HCT116 (cell line): ENCODE measurements at regions not wholly inside any gene's neighbourhood (a gene's known extent, or its start where the extent isn't known, plus 50 kb on each side); places are given as distances from the start of the nearest gene placed in this dataset.

Experiments
- ATAC-seq: fragments of 200-7000 bp; cut with Tn5 transposase; 2 replicates; pipeline ENCODE4 v1.9.1; 2020; ENCODE audit warnings: mild to moderate bottlenecking, moderate library complexity
- BruUV-seq: library from RNA; stranded (reverse); fragments of 400-500 nt; replicated peaks from 2 replicates; lab custom pipeline; 2021; lab: Mats Ljungman, UMichigan
- CTCF ChIA-PET: fragments of 300-600 bp; sonication (Branson Sonifier 250); formaldehyde crosslinking; loops from one replicate; lab custom pipeline; 2021; ENCODE audit warnings: antibody characterized with exemption; lab: Charles Lee
- POLR2A ChIA-PET: fragments of 300-600, 350-600 bp; sonication (Branson Sonifier 250); formaldehyde crosslinking; loops from one replicate; lab custom pipeline; 2021; ENCODE audit warnings: antibody characterized with exemption; lab: Charles Lee
- RAD21 ChIA-PET, 2 experiments: fragments of 300-600 bp; sonication (Branson Sonifier 250); formaldehyde crosslinking; loops; one replicate each; lab custom pipeline; 2023; ENCODE audit warnings: low total read pairs in 2 of 2; ENCODE audit not compliant: uncharacterized antibody in 2 of 2, unreplicated experiment in 2 of 2, low non-redundant PET in 1 of 2; lab: Charles Lee
- DNase-seq: peaks from one replicate; pipeline ENCODE4 v3.0.0-alpha.2; 2010; ENCODE audit warnings: low read depth, low spot score
- H2AFZ ChIP-seq: fragments of 200-600 bp; shearing (Covaris generic), sonication (generic); 2 replicates; pipeline ENCODE4 v1.6.1; 2017; ENCODE audit warnings: low read depth, mixed run types, mixed read lengths, antibody characterized with exemption, low read length; ENCODE audit not compliant: poor library complexity, severe bottlenecking
- H3K27ac ChIP-seq: 2 replicates; pipeline ENCODE4 v1.5.1; 2012; ENCODE audit warnings: low read depth, low read length
- H3K27me3 ChIP-seq: fragments of 200-600 bp; sonication (generic); 2 replicates; pipeline ENCODE4 v1.6.1; 2016; ENCODE audit warnings: mixed run types, low read length, mixed read lengths; ENCODE audit not compliant: insufficient read depth
- H3K36me3 ChIP-seq, 2 experiments: fragments of 200-500 bp in 1 of 2; fragments of 200-600 bp in 1 of 2; sonication (Bioruptor generic) in 1 of 2; sonication (generic) in 1 of 2; 2 replicates each; pipeline versions ENCODE4 v1.5.1 to v1.6.1; 2014 to 2016; ENCODE audit warnings: low read length in 2 of 2, inconsistent platforms in 1 of 2, mixed read lengths in 1 of 2, mixed run types in 1 of 2; ENCODE audit not compliant: insufficient read depth in 2 of 2, control insufficient read depth in 1 of 2
- H3K4me1 ChIP-seq, 2 experiments: fragments of 200-600 bp in 1 of 2; sonication (generic) in 1 of 2; 2 replicates each; pipeline versions ENCODE4 v1.5.1 to v1.6.1; 2012 to 2017; ENCODE audit warnings: low read length in 2 of 2, inconsistent platforms in 1 of 2, mild to moderate bottlenecking in 1 of 2, mixed read lengths in 1 of 2, mixed run types in 1 of 2, moderate library complexity in 1 of 2; ENCODE audit not compliant: insufficient read depth in 2 of 2, control insufficient read depth in 1 of 2
- H3K4me2 ChIP-seq: fragments of 200-600 bp; sonication (generic); 2 replicates; pipeline ENCODE4 v1.6.1; 2017; ENCODE audit warnings: mixed run types, low read length, mixed read lengths
- H3K4me3 ChIP-seq, 2 experiments: fragments of 200-600 bp in 1 of 2; sonication (generic) in 1 of 2; replicated peaks in 1 of 2; 2 replicates each; pipeline ENCODE4 v1.5.1; 2011 to 2016; ENCODE audit warnings: low read length in 2 of 2, control low read depth in 1 of 2, low read depth in 1 of 2, mild to moderate bottlenecking in 1 of 2, mixed read lengths in 1 of 2, mixed run types in 1 of 2
- H3K79me2 ChIP-seq: fragments of 200-600 bp; sonication (generic); 2 replicates; pipeline ENCODE4 v1.6.1; 2017; ENCODE audit warnings: mild to moderate bottlenecking, mixed run types, low read length, moderate library complexity, mixed read lengths; ENCODE audit not compliant: insufficient read depth
- H3K9ac ChIP-seq: fragments of 200-600 bp; sonication (generic); 2 replicates; pipeline ENCODE4 v1.6.1; 2016; ENCODE audit warnings: low read length, mixed read lengths
- H3K9me2 ChIP-seq: fragments of 200-600 bp; sonication (generic), shearing (Covaris generic); 2 replicates; pipeline ENCODE4 v1.6.1; 2017; ENCODE audit warnings: mixed run types, mild to moderate bottlenecking, moderate library complexity; ENCODE audit not compliant: insufficient read depth
- H3K9me3 ChIP-seq, 2 experiments: fragments of 200-500 bp in 1 of 2; fragments of 200-600 bp in 1 of 2; sonication (Bioruptor generic) in 1 of 2; sonication (generic) in 1 of 2; 2 replicates each; pipeline ENCODE4 v1.6.1; 2014 to 2017; ENCODE audit warnings: low read length in 2 of 2, mixed read lengths in 2 of 2, inconsistent platforms in 1 of 2, low read depth in 1 of 2, mild to moderate bottlenecking in 1 of 2, mixed run types in 1 of 2, moderate library complexity in 1 of 2; ENCODE audit not compliant: control insufficient read depth in 1 of 2, insufficient read depth in 1 of 2
- H4K20me1 ChIP-seq: fragments of 200-600 bp; sonication (generic), shearing (Covaris generic); 2 replicates; pipeline ENCODE4 v1.6.1; 2017; ENCODE audit warnings: mixed run types, mild to moderate bottlenecking, moderate library complexity; ENCODE audit not compliant: insufficient read depth
- ATF3 ChIP-seq: IDR thresholded peaks from 2 replicates; pipeline ENCODE4 v1.6.1; 2012
- CBX3 ChIP-seq: IDR thresholded peaks from 2 replicates; pipeline ENCODE4 v1.6.1; 2012; ENCODE audit warnings: low read depth
- CEBPB ChIP-seq: IDR thresholded peaks from 2 replicates; pipeline ENCODE4 v1.6.1; 2012; ENCODE audit warnings: low read depth
- CTCF ChIP-seq, 3 experiments: fragments of 200-600 bp in 1 of 3; sonication (generic) in 1 of 3; IDR thresholded peaks in 2 of 3; conservative IDR thresholded peaks in 1 of 3; 2 replicates each; pipeline ENCODE4 v1.5.1; 2012 to 2017; ENCODE audit warnings: low read depth in 2 of 3, low read length in 2 of 3, antibody characterized with exemption in 1 of 3, borderline replicate concordance in 1 of 3, control low read depth in 1 of 3, mild to moderate bottlenecking in 1 of 3, mixed read lengths in 1 of 3, mixed run types in 1 of 3, moderate library complexity in 1 of 3; ENCODE audit not compliant: insufficient read depth in 1 of 3
- EGR1 ChIP-seq: IDR thresholded peaks from 2 replicates; pipeline ENCODE4 v1.6.1; 2012; ENCODE audit warnings: low read depth
- ELF1 ChIP-seq: IDR thresholded peaks from 2 replicates; pipeline ENCODE4 v1.6.1; 2012; ENCODE audit warnings: low read depth, borderline replicate concordance
- EZH2 ChIP-seq: fragments of 200-600 bp; sonication (generic); IDR thresholded peaks from 2 replicates; pipeline ENCODE4 v1.6.1; 2017; ENCODE audit warnings: antibody characterized with exemption, mixed run types
- JUND ChIP-seq: IDR thresholded peaks from 2 replicates; pipeline ENCODE4 v1.6.1; 2012
- POLR2AphosphoS5 ChIP-seq: IDR thresholded peaks from 2 replicates; pipeline ENCODE4 v1.6.1; 2011; ENCODE audit warnings: mild to moderate bottlenecking, low read depth, low read length, moderate library complexity
- RAD21 ChIP-seq: IDR thresholded peaks from 2 replicates; pipeline ENCODE4 v1.6.1; 2012; ENCODE audit warnings: low read depth, mild to moderate bottlenecking
- REST ChIP-seq: IDR thresholded peaks from 2 replicates; pipeline ENCODE4 v1.6.1; 2012; ENCODE audit warnings: low read depth
- SP1 ChIP-seq: IDR thresholded peaks from 2 replicates; pipeline ENCODE4 v1.6.1; 2012; ENCODE audit warnings: low read depth
- SRF ChIP-seq: IDR thresholded peaks from 2 replicates; pipeline ENCODE4 v1.6.1; 2012; ENCODE audit warnings: low read depth
- TCF7L2 ChIP-seq: IDR thresholded peaks from 2 replicates; pipeline ENCODE4 v1.7.0; 2011; ENCODE audit warnings: borderline replicate concordance, inconsistent platforms; ENCODE audit not compliant: insufficient read depth, insufficient read length; ENCODE audit errors: extremely low read depth
- ZNF274 ChIP-seq: fragments of 200-500 bp; sonication (Bioruptor generic); IDR thresholded peaks from 2 replicates; pipeline ENCODE4 v1.6.1; 2014; ENCODE audit warnings: mild to moderate bottlenecking, low read depth, low read length, inconsistent platforms
- intact Hi-C: fragments of 100-400 bp; cut with micrococcal nuclease; formaldehyde crosslinking; loops from 2 replicates; pipeline ENCODE4 v1.10.0; 2022

- no peak for DNase-seq
- TF ChIP-seq SRF = no peak
- TF ChIP-seq CTCF (IDR thresholded peaks at IDR 0.05 in 2 of 3, conservative IDR thresholded peaks at IDR 0.05 in 1 of 3; ENCODE audit: borderline replicate concordance in 1 of 3, insufficient read depth in 1 of 3, low read depth in 2 of 3, low read length in 2 of 3) = no peak
- no peak for TF ChIP-seq CBX3
- TF ChIP-seq CEBPB = no peak
- no peak for TF ChIP-seq JUND
- TF ChIP-seq SP1 = no peak
- TF ChIP-seq, all 23 proteins: peak for 0
- Histone ChIP-seq H3K9ac (no peak overlapping the region), H3K36me3 (no peaks in the 10 kb centered on the region), H3K9me3 (peaks cover 6% of the 10 kb centered on the region in 2 experiments; a peak in 1 of 4 replicates), H3K4me1 (no peaks in the 10 kb centered on the region), H3K9me2 (no peaks in the 10 kb centered on the region), H4K20me1 (no peaks in the 10 kb centered on the region), H3K79me2 (no peaks in the 10 kb centered on the region), H3K27me3 (no peaks in the 10 kb centered on the region), H3K27ac (no peak overlapping the region), H3K4me2 (no peak overlapping the region), H3K4me3 (no peak overlapping the region), H2AFZ (no peak overlapping the region)
- BruUV-seq = no TSS peak
- intact Hi-C loops = no loop called here
- CTCF ChIA-PET = no interaction called here
- RAD21 ChIA-PET = no interaction called here
- no peak for ATAC-seq
- POLR2A ChIA-PET = no interaction called here
Measured at GRCh38 chr5:91240175-91240574, 142.9 kb downstream of the ARRDC3 start.

- Histone ChIP-seq H3K27ac (no peak overlapping the region), H3K9me3 (peaks cover 0 to 2% of the 10 kb centered on the region in 2 experiments; a peak in 1 of 4 replicates), H3K27me3 (no peaks in the 10 kb centered on the region), H3K79me2 (no peaks in the 10 kb centered on the region), H3K36me3 (no peaks in the 10 kb centered on the region), H3K4me3 (no peak overlapping the region), H3K4me1 (no peaks in the 10 kb centered on the region), H4K20me1 (no peaks in the 10 kb centered on the region), H3K9me2 (no peaks in the 10 kb centered on the region), H3K4me2 (no peak overlapping the region), H2AFZ (no peak overlapping the region), H3K9ac (no peak overlapping the region)
- ChIA-PET RAD21 (no interaction called here), CTCF (interaction anchor here (1.1 to 2.4 kb wide), 2 partner anchors 15 to 150 kb away, joined by 3 to 8 read pairs; no protein-coding TSS in a partner anchor), POLR2A (interaction anchor here (1.1 kb wide), 1 partner anchor 148 kb away, joined by 7 read pairs; the partner anchor contains the start of gene ARRDC3)
- no peak for DNase-seq
- intact Hi-C loops = no loop called here
- no peak for ATAC-seq
- BruUV-seq = no TSS peak
- TF ChIP-seq ZNF274 (no peak), REST (no peak), ATF3 (no peak), EGR1 (no peak), EZH2 (no peak), POLR2AphosphoS5 (no peak), ELF1 (no peak), SRF (no peak), SP1 (no peak), RAD21 (no peak), CEBPB (no peak), TCF7L2 (no peak)
Measured at GRCh38 chr5:91235271-91235694, 147.8 kb downstream of the ARRDC3 start.
